GM12874 (cell line): ENCODE measurements at regions not wholly inside any gene's neighbourhood (a gene's known extent, or its start where the extent isn't known, plus 50 kb on each side); places are given as distances from the start of the nearest gene placed in this dataset.

Source experiments
- CTCF ChIP-seq: IDR thresholded peaks from 2 replicates; pipeline ENCODE4 v1.5.1; 2011; ENCODE audit warnings: low read depth, mild to moderate bottlenecking, control low read depth, low read length, moderate library complexity; ENCODE audit not compliant: insufficient read depth

- no peak for TF ChIP-seq CTCF
These were observed 184.0 kb downstream of the MED10 start for GRCh38 chr5:6194261-6194875.

- no peak for TF ChIP-seq CTCF
These were observed 185.0 kb downstream of the MED10 start for GRCh38 chr5:6193310-6193709.

GRCh38 chr5:6190838-6191237 is 187.5 kb downstream of the MED10 start:
- TF ChIP-seq CTCF, result no peak

- no peak for TF ChIP-seq CTCF
These were observed 189.4 kb downstream of the MED10 start for GRCh38 chr5:6188976-6189375.

GRCh38 chr5:6188344-6188743 is 190.0 kb downstream of the MED10 start:
- no peak for TF ChIP-seq CTCF

GRCh38 chr5:6187501-6187900 is 190.8 kb downstream of the MED10 start:
- no peak for TF ChIP-seq CTCF

- no peak for TF ChIP-seq CTCF
These were observed 192.8 kb downstream of the MED10 start for GRCh38 chr5:6185574-6185973.
